WTC11 (cell line): ENCODE measurements at regions not wholly inside any gene's neighbourhood (a gene's known extent, or its start where the extent isn't known, plus 50 kb on each side); places are given as distances from the start of the nearest gene placed in this dataset.

Source experiments
- ATAC-seq: fragments of 200-7000 bp; cut with Tn5 transposase; 2 replicates; pipeline ENCODE4 v1.10.0; 2021; ENCODE audit warnings: mild to moderate bottlenecking, moderate library complexity
- CTCF ChIA-PET: fragments of 300-600 bp; sonication (Branson Sonifier 250); formaldehyde crosslinking; loops from one replicate; lab custom pipeline; 2021; ENCODE audit warnings: antibody characterized with exemption; lab: Charles Lee
- POLR2A ChIA-PET: fragments of 350-600 bp; sonication (Branson Sonifier 250); formaldehyde crosslinking; loops from one replicate; lab custom pipeline; 2021; ENCODE audit warnings: antibody characterized with exemption; lab: Charles Lee
- DNase-seq: peaks from one replicate; pipeline ENCODE4 v3.0.0; 2021; ENCODE audit warnings: low spot score
- H3K27ac Mint-ChIP-seq: 2 replicates; pipeline ENCODE4 v1.8.0; 2021; ENCODE audit warnings: mixed read lengths
- H3K27me3 Mint-ChIP-seq: 2 replicates; pipeline ENCODE4 v1.8.0; 2021; ENCODE audit warnings: low read depth, mild to moderate bottlenecking, moderate library complexity, mixed read lengths
- H3K36me3 Mint-ChIP-seq: 2 replicates; pipeline ENCODE4 v1.8.0; 2021; ENCODE audit warnings: mixed read lengths
- H3K4me1 Mint-ChIP-seq: 2 replicates; pipeline ENCODE4 v1.8.0; 2022; ENCODE audit warnings: mixed read lengths
- H3K4me3 Mint-ChIP-seq: 2 replicates; pipeline ENCODE4 v1.8.0; 2021; ENCODE audit warnings: mild to moderate bottlenecking, moderate library complexity, mixed read lengths
- H3K9me3 Mint-ChIP-seq: 2 replicates; pipeline ENCODE4 v1.8.0; 2021; ENCODE audit warnings: mixed read lengths
- ATF1 ChIP-seq: sonication (generic); formaldehyde crosslinking; IDR thresholded peaks from 2 replicates; pipeline ENCODE4 v1.8.1; 2023; ENCODE audit warnings: mild to moderate bottlenecking, moderate library complexity, missing genetic modification reagents
- ATF3 ChIP-seq: sonication (generic); formaldehyde crosslinking; conservative IDR thresholded peaks from 2 replicates; pipeline ENCODE4 v1.8.1; 2022; ENCODE audit warnings: mild to moderate bottlenecking, missing genetic modification reagents
- CDX4 ChIP-seq: fragments of 250-450 bp; sonication (Bioruptor Pico); IDR thresholded peaks from 2 replicates; pipeline ENCODE4 v1.9.0; 2021; ENCODE audit warnings: moderate library complexity, mild to moderate bottlenecking, inconsistent platforms, borderline replicate concordance
- E2F1 ChIP-seq: sonication (generic); formaldehyde crosslinking; IDR thresholded peaks from 2 replicates; pipeline ENCODE4 v1.8.0; 2022; ENCODE audit warnings: mild to moderate bottlenecking, missing genetic modification reagents
- EMX1 ChIP-seq: fragments of 250-450 bp; sonication (Bioruptor Pico); IDR thresholded peaks from 2 replicates; pipeline ENCODE4 v1.8.0; 2021; ENCODE audit warnings: mild to moderate bottlenecking
- ESRRA ChIP-seq: sonication (generic); formaldehyde crosslinking; IDR thresholded peaks from 2 replicates; pipeline ENCODE4 v1.8.1; 2022; ENCODE audit warnings: mild to moderate bottlenecking, missing genetic modification reagents, borderline replicate concordance
- ETV6 ChIP-seq: sonication (generic); formaldehyde crosslinking; IDR thresholded peaks from 2 replicates; pipeline ENCODE4 v1.8.1; 2022; ENCODE audit warnings: mild to moderate bottlenecking, missing genetic modification reagents
- FOXJ3 ChIP-seq: sonication (generic); formaldehyde crosslinking; IDR thresholded peaks from 2 replicates; pipeline ENCODE4 v1.9.0; 2021; ENCODE audit warnings: missing genetic modification reagents, mild to moderate bottlenecking, borderline replicate concordance
- GTF2I ChIP-seq: fragments of 250-450 bp; sonication (Bioruptor Pico); conservative IDR thresholded peaks from 2 replicates; pipeline ENCODE4 v1.4.0; 2021; ENCODE audit warnings: mild to moderate bottlenecking
- HMGA2 ChIP-seq: fragments of 250-450 bp; sonication (Bioruptor Pico); IDR thresholded peaks from 2 replicates; pipeline ENCODE4 v1.4.0; 2021; ENCODE audit warnings: mild to moderate bottlenecking, moderate library complexity
- HMGXB4 ChIP-seq: sonication (generic); formaldehyde crosslinking; IDR thresholded peaks from 2 replicates; pipeline ENCODE4 v1.8.1; 2023; ENCODE audit warnings: mild to moderate bottlenecking, moderate library complexity, missing genetic modification reagents
- IRF2 ChIP-seq: sonication (generic); formaldehyde crosslinking; IDR thresholded peaks from 2 replicates; pipeline ENCODE4 v1.8.0; 2022; ENCODE audit warnings: low read depth, missing genetic modification reagents, borderline replicate concordance
- MLX ChIP-seq: sonication (generic); formaldehyde crosslinking; IDR thresholded peaks from 2 replicates; pipeline ENCODE4 v1.8.1; 2023; ENCODE audit warnings: mild to moderate bottlenecking, missing genetic modification reagents, moderate library complexity
- SOX15 ChIP-seq: fragments of 250-450 bp; sonication (Bioruptor Pico); IDR thresholded peaks from 2 replicates; pipeline ENCODE4 v1.9.0; 2021; ENCODE audit warnings: mild to moderate bottlenecking
- TCF7 ChIP-seq: sonication (generic); formaldehyde crosslinking; IDR thresholded peaks from 2 replicates; pipeline ENCODE4 v1.8.0; 2022; ENCODE audit warnings: mild to moderate bottlenecking, low read depth, missing genetic modification reagents, moderate library complexity
- USF2 ChIP-seq: sonication (generic); formaldehyde crosslinking; IDR thresholded peaks from 2 replicates; pipeline ENCODE4 v1.8.1; 2023; ENCODE audit warnings: mild to moderate bottlenecking, missing genetic modification reagents, moderate library complexity
- ZMAT4 ChIP-seq: fragments of 250-450 bp; sonication (Bioruptor Pico); IDR thresholded peaks from 2 replicates; pipeline ENCODE4 v1.9.0; 2021; ENCODE audit warnings: mild to moderate bottlenecking
- ZNF263 ChIP-seq: sonication (generic); formaldehyde crosslinking; IDR thresholded peaks from 2 replicates; pipeline ENCODE4 v1.8.1; 2022; ENCODE audit warnings: low read depth, mild to moderate bottlenecking, moderate library complexity, missing genetic modification reagents
- ZNF281 ChIP-seq: sonication (generic); formaldehyde crosslinking; IDR thresholded peaks from 2 replicates; pipeline ENCODE4 v1.8.0; 2023; ENCODE audit warnings: mild to moderate bottlenecking, missing genetic modification reagents
- ZNF396 ChIP-seq: fragments of 250-450 bp; sonication (Bioruptor Pico); IDR thresholded peaks from 2 replicates; pipeline ENCODE4 v1.8.0; 2021; ENCODE audit warnings: mild to moderate bottlenecking, moderate library complexity, borderline replicate concordance
- ZNF416 ChIP-seq: fragments of 250-450 bp; sonication (Bioruptor Pico); IDR thresholded peaks from 2 replicates; pipeline ENCODE4 v1.9.0; 2021; ENCODE audit warnings: mild to moderate bottlenecking, inconsistent platforms
- ZNF532 ChIP-seq: fragments of 250-450 bp; sonication (Bioruptor Pico); IDR thresholded peaks from 2 replicates; pipeline ENCODE4 v1.9.0; 2021; ENCODE audit warnings: mild to moderate bottlenecking, borderline replicate concordance
- ZNF671 ChIP-seq: fragments of 250-450 bp; sonication (Bioruptor Pico); IDR thresholded peaks from 2 replicates; pipeline ENCODE4 v1.8.0; 2021; ENCODE audit warnings: mild to moderate bottlenecking

- Mint-ChIP-seq H3K27me3 (no peaks in the 10 kb centered on the region), H3K4me1 (peaks cover 9% of the 10 kb centered on the region), H3K36me3 (no peaks in the 10 kb centered on the region), H3K4me3 (no peak overlapping the region), H3K27ac (no peak overlapping the region), H3K9me3 (no peaks in the 10 kb centered on the region)
- ChIA-PET POLR2A (no interaction called here), CTCF (no interaction called here)
- TF ChIP-seq TCF7 (no peak), ZNF263 (CRISPR knock-in tag) (no peak), CDX4 (CRISPR knock-in tag) (no peak), EMX1 (no peak), ETV6 (CRISPR knock-in tag) (no peak), ZNF671 (no peak), IRF2 (no peak), HMGA2 (CRISPR knock-in tag) (no peak), ATF1 (CRISPR knock-in tag) (no peak), SOX15 (CRISPR knock-in tag) (no peak), ESRRA (CRISPR knock-in tag) (no peak), ATF3 (CRISPR knock-in tag) (no peak), ZNF532 (CRISPR knock-in tag) (no peak), ZNF281 (no peak), HMGXB4 (CRISPR knock-in tag) (no peak), GTF2I (CRISPR knock-in tag) (no peak)
- ATAC-seq (no peak), DNase-seq (no peak)
Observed at GRCh38 chr6:48041894-48042293, 69.1 kb downstream of the PTCHD4 start.

GRCh38 chr6:48037946-48038345 is 73.1 kb downstream of the PTCHD4 start:
- Mint-ChIP-seq H3K36me3 (no peaks in the 10 kb centered on the region), H3K9me3 (no peaks in the 10 kb centered on the region), H3K27ac (no peak overlapping the region), H3K27me3 (no peaks in the 10 kb centered on the region), H3K4me1 (no peaks in the 10 kb centered on the region), H3K4me3 (no peak overlapping the region)
- DNase-seq (no peak), ATAC-seq (no peak)
- POLR2A ChIA-PET = no interaction called here
- CTCF ChIA-PET = no interaction called here
- TF ChIP-seq ZMAT4 = no peak
- TF ChIP-seq ZNF416 (CRISPR knock-in tag) = no peak
- no peak for TF ChIP-seq MLX (CRISPR knock-in tag)
- no peak for TF ChIP-seq USF2 (CRISPR knock-in tag)
- TF ChIP-seq ATF3 (CRISPR knock-in tag) = no peak
- TF ChIP-seq ZNF263 (CRISPR knock-in tag) = no peak
- no peak for TF ChIP-seq FOXJ3 (CRISPR knock-in tag)
- no peak for TF ChIP-seq E2F1 (CRISPR knock-in tag)
- no peak for TF ChIP-seq ZNF396 (CRISPR knock-in tag)
